PC-3 (cell line): ENCODE measurements at regions not wholly inside any gene's neighbourhood (a gene's known extent, or its start where the extent isn't known, plus 50 kb on each side); places are given as distances from the start of the nearest gene placed in this dataset.

Source experiments
- ATAC-seq: fragments of 200-7000 bp; cut with Tn5 transposase; 2 replicates; pipeline ENCODE4 v1.9.1; 2020; ENCODE audit warnings: mild to moderate bottlenecking, moderate library complexity
- BruUV-seq: library from RNA; stranded (reverse); fragments of 400-500 nt; replicated peaks from 2 replicates; lab custom pipeline; 2021; lab: Mats Ljungman, UMichigan
- CTCF ChIA-PET: fragments of 300-600 bp; sonication (Branson Sonifier 250); formaldehyde crosslinking; loops from one replicate; lab custom pipeline; 2022; ENCODE audit warnings: antibody characterized with exemption; lab: Charles Lee
- POLR2A ChIA-PET: fragments of 300-600 bp; sonication (Branson Sonifier 250); formaldehyde crosslinking; loops from one replicate; lab custom pipeline; 2022; ENCODE audit warnings: antibody characterized with exemption; ENCODE audit not compliant: unreplicated experiment; lab: Charles Lee
- DNase-seq: peaks from one replicate; pipeline ENCODE4 v3.0.0-alpha.2; 2015
- H2AFZ ChIP-seq: fragments of 300-600 bp; sonication (generic); 2 replicates; pipeline ENCODE4 v1.6.0; 2016; ENCODE audit warnings: antibody characterized with exemption, low read length
- H3F3A ChIP-seq: fragments of 300-600 bp; sonication (generic); one replicate; pipeline ENCODE4 v1.6.0; 2017; ENCODE audit warnings: antibody characterized with exemption, low read length, control low read depth, mild to moderate bottlenecking; ENCODE audit not compliant: unreplicated experiment
- H3K27ac ChIP-seq: fragments of 300-600 bp; sonication (generic); 2 replicates; pipeline ENCODE4 v1.5.1; 2016; ENCODE audit warnings: mild to moderate bottlenecking, low read length
- H3K27me3 ChIP-seq: fragments of 300-600 bp; sonication (generic); 2 replicates; pipeline ENCODE4 v1.6.1; 2016; ENCODE audit warnings: low read length, mixed read lengths
- H3K36me3 ChIP-seq: fragments of 300-600 bp; sonication (generic); 2 replicates; pipeline ENCODE4 v1.6.1; 2016; ENCODE audit warnings: low read depth, mixed run types, low read length, mixed read lengths
- H3K4me1 ChIP-seq: fragments of 300-600 bp; sonication (generic); 2 replicates; pipeline ENCODE4 v1.5.1; 2016; ENCODE audit warnings: low read length; ENCODE audit not compliant: insufficient read depth
- H3K4me2 ChIP-seq: fragments of 300-600 bp; sonication (generic); 2 replicates; pipeline ENCODE4 v1.6.0; 2016; ENCODE audit warnings: low read length
- H3K4me3 ChIP-seq: fragments of 300-600 bp; sonication (generic); 2 replicates; pipeline ENCODE4 v1.5.1; 2016; ENCODE audit warnings: mild to moderate bottlenecking, low read length, mixed read lengths
- H3K79me2 ChIP-seq: fragments of 300-600 bp; sonication (generic); 2 replicates; pipeline ENCODE4 v1.6.1; 2017; ENCODE audit warnings: low read length, mixed read lengths
- H3K9ac ChIP-seq: fragments of 300-600 bp; sonication (generic); 2 replicates; pipeline ENCODE4 v1.6.0; 2016; ENCODE audit warnings: mild to moderate bottlenecking, low read length
- H3K9me2 ChIP-seq: fragments of 300-600 bp; sonication (generic); replicated peaks from 2 replicates; pipeline ENCODE4 v1.6.1; 2016; ENCODE audit warnings: mixed run types, low read length, mixed read lengths
- H3K9me3 ChIP-seq: fragments of 300-600 bp; sonication (generic); 2 replicates; pipeline ENCODE4 v1.6.1; 2016; ENCODE audit warnings: low read length, mixed read lengths
- H4K20me1 ChIP-seq: fragments of 300-600 bp; sonication (generic); 2 replicates; pipeline ENCODE4 v1.6.1; 2016; ENCODE audit warnings: low read length, mixed read lengths
- EZH2 ChIP-seq: fragments of 300-600 bp; sonication (generic); IDR thresholded peaks from one replicate; pipeline ENCODE4 v1.6.1; 2017; ENCODE audit warnings: antibody characterized with exemption, mild to moderate bottlenecking, low read length; ENCODE audit not compliant: unreplicated experiment
- EZH2phosphoT487 ChIP-seq: fragments of 300-600 bp; sonication (generic); IDR thresholded peaks from 2 replicates; pipeline ENCODE4 v1.6.1; 2018; ENCODE audit warnings: mild to moderate bottlenecking, antibody characterized with exemption, low read length, borderline replicate concordance
- intact Hi-C: fragments of 100-400 bp; cut with micrococcal nuclease; formaldehyde crosslinking; loops from 2 replicates; pipeline ENCODE4 v1.9.0; 2023
- TF ChIP-seq, protein P1 (sequence below): fragments of 300-600 bp; sonication (generic); conservative IDR thresholded peaks from 2 replicates; pipeline ENCODE4 v1.5.1; 2017; ENCODE audit warnings: antibody characterized with exemption, low read depth, mild to moderate bottlenecking, low read length

DNA sequence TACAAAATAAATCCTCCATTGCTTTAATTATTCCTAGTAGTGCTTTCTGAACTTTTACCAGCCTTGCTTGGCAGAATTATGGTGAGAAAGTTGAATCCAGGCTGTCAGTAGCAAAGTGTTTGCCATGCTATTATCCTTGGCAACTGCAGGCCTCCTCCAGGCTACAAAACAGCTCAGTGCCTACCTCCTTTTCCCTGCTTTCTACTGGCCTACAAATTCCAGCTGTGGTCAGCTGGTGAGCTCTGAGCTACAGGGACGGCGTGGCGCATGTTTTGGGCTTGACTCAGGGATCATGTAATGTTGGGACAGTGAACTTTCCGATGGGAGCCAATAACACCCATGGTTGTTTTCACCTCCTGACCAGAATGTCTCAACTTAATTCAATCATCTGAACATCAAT is 456.1 kb upstream of the ADAMTS5 start:
- no TSS peak for BruUV-seq
- intact Hi-C loops: no loop called here
- H4K20me1 ChIP-seq: no peaks in the 10 kb centered on the region
- H3K9ac ChIP-seq: no peak overlapping the region
- no peaks in the 10 kb centered on the region for H3K36me3 ChIP-seq
- CTCF ChIA-PET: no interaction called here
- no peak overlapping the region for H2AFZ ChIP-seq
- H3K27me3 ChIP-seq: no peaks in the 10 kb centered on the region
- H3F3A ChIP-seq: no peaks in the 10 kb centered on the region
- ATAC-seq (peak; percentile 53), DNase-seq (peak; percentile 7)
- no peaks in the 10 kb centered on the region for H3K9me3 ChIP-seq
- POLR2A ChIA-PET: no interaction called here
- no peaks in the 10 kb centered on the region for H3K9me2 ChIP-seq
- H3K4me1 ChIP-seq: no peaks in the 10 kb centered on the region; the same call in 1 of the 2 replicates
- no peak overlapping the region for H3K4me2 ChIP-seq
- TF ChIP-seq EZH2phosphoT487 (no peak), EZH2 (no peak)
- no peak overlapping the region for H3K4me3 ChIP-seq
- no peaks in the 10 kb centered on the region for H3K79me2 ChIP-seq
- peak overlapping the region; percentile 7; the same call in 1 of the 2 replicates for H3K27ac ChIP-seq

DNA sequence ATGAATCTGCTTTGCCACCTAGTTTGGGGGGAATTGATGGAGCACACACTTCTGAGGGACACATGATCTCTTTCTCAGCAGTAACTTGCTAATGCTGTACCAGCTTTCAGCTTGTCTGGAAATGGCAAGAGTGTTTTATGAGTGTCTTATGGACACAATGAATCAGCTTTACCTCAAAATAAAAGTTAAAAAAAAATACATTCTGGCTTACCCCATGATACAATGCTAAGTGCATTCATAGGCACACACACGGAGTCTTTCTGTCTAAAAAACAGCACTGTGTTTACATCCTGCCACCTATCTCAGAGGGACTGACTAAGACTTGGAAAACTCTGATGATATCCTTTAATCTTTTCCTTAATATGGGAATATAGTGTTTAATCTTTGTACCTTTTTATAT is 455.5 kb upstream of the ADAMTS5 start:
- intact Hi-C loops: no loop called here
- ChIA-PET CTCF (no interaction called here), POLR2A (no interaction called here)
- H3K4me1 ChIP-seq: no peaks in the 10 kb centered on the region; the same call in 1 of the 2 replicates
- 0 out of 2 replicates have a peak overlapping the region, but pooled peaks have one; percentile 7 for H3K27ac ChIP-seq
- H3K9ac ChIP-seq: no peak overlapping the region
- ATAC-seq: peak; percentile 94
- no peak for TF ChIP-seq EZH2phosphoT487
- peak; percentile 39 for DNase-seq
- H3K27me3 ChIP-seq: no peaks in the 10 kb centered on the region
- H3K9me2 ChIP-seq: no peaks in the 10 kb centered on the region
- H3K36me3 ChIP-seq: no peaks in the 10 kb centered on the region
- no peaks in the 10 kb centered on the region for H3K79me2 ChIP-seq
- no peak overlapping the region for H2AFZ ChIP-seq
- BruUV-seq: no TSS peak
- no peak overlapping the region for H3K4me3 ChIP-seq
- H3K4me2 ChIP-seq: no peak overlapping the region
- H3F3A ChIP-seq: no peaks in the 10 kb centered on the region
- no peaks in the 10 kb centered on the region for H3K9me3 ChIP-seq
- H4K20me1 ChIP-seq: no peaks in the 10 kb centered on the region

DNA sequence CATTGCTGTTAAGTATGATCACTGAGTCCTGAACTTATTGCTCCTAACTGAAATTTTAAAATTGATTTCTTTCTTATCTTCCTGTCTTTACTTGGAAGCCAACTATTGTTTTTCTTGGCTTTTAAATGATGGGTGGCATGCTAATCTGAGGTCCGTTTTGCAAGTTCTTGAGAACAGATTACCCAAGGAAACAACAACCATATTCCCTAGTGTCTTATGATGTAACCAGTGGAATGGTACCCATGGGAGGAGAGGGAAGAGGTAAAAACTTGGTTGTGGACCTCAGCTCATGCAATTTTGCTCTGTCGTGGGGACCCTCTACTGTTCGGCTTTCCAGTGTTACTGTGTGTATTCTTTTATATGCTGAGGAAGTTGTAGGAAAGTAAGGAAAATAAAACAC is 454.8 kb upstream of the ADAMTS5 start:
- TF ChIP-seq EZH2 (no peak), EZH2phosphoT487 (no peak)
- TF ChIP-seq, protein P1, sequence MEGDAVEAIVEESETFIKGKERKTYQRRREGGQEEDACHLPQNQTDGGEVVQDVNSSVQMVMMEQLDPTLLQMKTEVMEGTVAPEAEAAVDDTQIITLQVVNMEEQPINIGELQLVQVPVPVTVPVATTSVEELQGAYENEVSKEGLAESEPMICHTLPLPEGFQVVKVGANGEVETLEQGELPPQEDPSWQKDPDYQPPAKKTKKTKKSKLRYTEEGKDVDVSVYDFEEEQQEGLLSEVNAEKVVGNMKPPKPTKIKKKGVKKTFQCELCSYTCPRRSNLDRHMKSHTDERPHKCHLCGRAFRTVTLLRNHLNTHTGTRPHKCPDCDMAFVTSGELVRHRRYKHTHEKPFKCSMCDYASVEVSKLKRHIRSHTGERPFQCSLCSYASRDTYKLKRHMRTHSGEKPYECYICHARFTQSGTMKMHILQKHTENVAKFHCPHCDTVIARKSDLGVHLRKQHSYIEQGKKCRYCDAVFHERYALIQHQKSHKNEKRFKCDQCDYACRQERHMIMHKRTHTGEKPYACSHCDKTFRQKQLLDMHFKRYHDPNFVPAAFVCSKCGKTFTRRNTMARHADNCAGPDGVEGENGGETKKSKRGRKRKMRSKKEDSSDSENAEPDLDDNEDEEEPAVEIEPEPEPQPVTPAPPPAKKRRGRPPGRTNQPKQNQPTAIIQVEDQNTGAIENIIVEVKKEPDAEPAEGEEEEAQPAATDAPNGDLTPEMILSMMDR: no peak
- POLR2A ChIA-PET: no interaction called here

More for the DNA sequence above, 454.8 kb upstream of the ADAMTS5 start:
- Histone ChIP-seq H3K36me3 (no peaks in the 10 kb centered on the region), H3K4me1 (no peaks in the 10 kb centered on the region; the same call in 1 of the 2 replicates), H3K9ac (no peak overlapping the region), H3K79me2 (no peaks in the 10 kb centered on the region), H3K27ac (no peak overlapping the region), H4K20me1 (no peaks in the 10 kb centered on the region), H3K4me2 (no peak overlapping the region), H3K4me3 (no peak overlapping the region), H3K27me3 (no peaks in the 10 kb centered on the region), H3K9me2 (no peaks in the 10 kb centered on the region), H2AFZ (no peak overlapping the region), H3K9me3 (no peaks in the 10 kb centered on the region), H3F3A (no peaks in the 10 kb centered on the region)
- ATAC-seq: no peak
- no TSS peak for BruUV-seq
- CTCF ChIA-PET: no interaction called here
- no peak for DNase-seq
- intact Hi-C loops: no loop called here
